GM23338 (cell line): ENCODE measurements at regions not wholly inside any gene's neighbourhood (a gene's known extent, or its start where the extent isn't known, plus 50 kb on each side); places are given as distances from the start of the nearest gene placed in this dataset.

Experiments
- ATAC-seq: fragments of 200-7000 bp; cut with Tn5 transposase; 3 replicates; pipeline ENCODE4 v1.9.1; 2020
- DNase-seq: peaks from one replicate; pipeline ENCODE4 v3.0.0-alpha.2; 2015; ENCODE audit warnings: low spot score
- H2AFZ ChIP-seq: fragments of 200-600 bp; sonication (generic); 2 replicates; pipeline ENCODE4 v1.8.0; 2016; ENCODE audit warnings: antibody characterized with exemption, mild to moderate bottlenecking, moderate library complexity
- H3F3A ChIP-seq: fragments of 200-600 bp; sonication (generic); replicated peaks from 2 replicates; pipeline ENCODE4 v1.8.0; 2017; ENCODE audit warnings: antibody characterized with exemption, mixed run types, low read depth
- H3K27ac ChIP-seq: fragments of 200-600 bp; sonication (generic); 2 replicates; pipeline ENCODE4 v1.6.1; 2016; ENCODE audit warnings: low read depth
- H3K27me3 ChIP-seq: fragments of 200-600 bp; sonication (generic); 2 replicates; pipeline ENCODE4 v1.8.0; 2016; ENCODE audit warnings: mild to moderate bottlenecking, mixed run types, moderate library complexity; ENCODE audit not compliant: insufficient read depth
- H3K36me3 ChIP-seq: fragments of 200-600 bp; sonication (generic); 2 replicates; pipeline ENCODE4 v1.8.0; 2016; ENCODE audit warnings: mild to moderate bottlenecking; ENCODE audit not compliant: insufficient read depth
- H3K4me1 ChIP-seq: fragments of 200-600 bp; sonication (generic); 2 replicates; pipeline ENCODE4 v1.8.0; 2016; ENCODE audit warnings: mild to moderate bottlenecking, moderate library complexity; ENCODE audit not compliant: insufficient read depth
- H3K4me2 ChIP-seq: fragments of 200-600 bp; sonication (generic); 2 replicates; pipeline ENCODE4 v1.7.1; 2017; ENCODE audit warnings: mixed run types
- H3K4me3 ChIP-seq: fragments of 200-600 bp; sonication (generic); 2 replicates; pipeline ENCODE4 v1.6.1; 2016; ENCODE audit warnings: mixed run types
- H3K79me2 ChIP-seq: fragments of 200-600 bp; sonication (generic); replicated peaks from 2 replicates; pipeline ENCODE4 v1.8.0; 2017; ENCODE audit warnings: mild to moderate bottlenecking; ENCODE audit not compliant: insufficient read depth
- H3K9me2 ChIP-seq: fragments of 200-600 bp; sonication (generic); 2 replicates; pipeline ENCODE4 v1.8.0; 2017; ENCODE audit not compliant: insufficient read depth
- H4K20me1 ChIP-seq: fragments of 200-600 bp; sonication (generic); replicated peaks from 2 replicates; pipeline ENCODE4 v1.8.0; 2017; ENCODE audit warnings: mild to moderate bottlenecking; ENCODE audit not compliant: insufficient read depth
- H3K27ac Mint-ChIP-seq: 2 replicates; pipeline ENCODE4 v1.8.0; 2020; ENCODE audit warnings: inconsistent platforms, mild to moderate bottlenecking, moderate library complexity, mixed read lengths
- H3K27me3 Mint-ChIP-seq: 3 replicates; pipeline ENCODE4 v1.8.0; 2022; ENCODE audit warnings: low read depth, mild to moderate bottlenecking, moderate library complexity, mixed read lengths, inconsistent platforms; ENCODE audit not compliant: insufficient read depth, poor library complexity
- H3K36me3 Mint-ChIP-seq: 3 replicates; pipeline ENCODE4 v1.8.0; 2021; ENCODE audit warnings: low read depth, mild to moderate bottlenecking, inconsistent platforms, moderate library complexity, mixed read lengths
- H3K4me1 Mint-ChIP-seq: 3 replicates; pipeline ENCODE4 v1.8.0; 2020; ENCODE audit warnings: mild to moderate bottlenecking, inconsistent platforms, mixed read lengths
- H3K4me3 Mint-ChIP-seq: 3 replicates; pipeline ENCODE4 v1.8.0; 2021; ENCODE audit warnings: moderate library complexity, mild to moderate bottlenecking, inconsistent platforms, mixed read lengths
- H3K9me3 Mint-ChIP-seq: 3 replicates; pipeline ENCODE4 v1.8.0; 2020; ENCODE audit warnings: moderate library complexity, mild to moderate bottlenecking, inconsistent platforms, mixed read lengths
- CREB1 ChIP-seq: fragments of 250-450 bp; sonication (Bioruptor Pico); IDR thresholded peaks from 2 replicates; pipeline ENCODE4 v1.5.0; 2020; ENCODE audit warnings: low read depth, mild to moderate bottlenecking, moderate library complexity
- EZH2 ChIP-seq: fragments of 200-600 bp; sonication (generic); IDR thresholded peaks from one replicate; pipeline ENCODE4 v1.8.0; 2017; ENCODE audit warnings: antibody characterized with exemption, mild to moderate bottlenecking, low read depth; ENCODE audit not compliant: unreplicated experiment
- EZH2phosphoT487 ChIP-seq: fragments of 200-600 bp; sonication (generic); IDR thresholded peaks from one replicate; pipeline ENCODE4 v1.8.1; 2018; ENCODE audit warnings: antibody characterized with exemption; ENCODE audit not compliant: unreplicated experiment
- JUNB ChIP-seq: IDR thresholded peaks from one replicate; pipeline ENCODE4 v1.6.1; 2016; ENCODE audit warnings: antibody characterized with exemption; ENCODE audit not compliant: unreplicated experiment
- NANOG ChIP-seq: IDR thresholded peaks from 2 replicates; pipeline ENCODE4 v1.6.1; 2016; ENCODE audit warnings: antibody characterized with exemption, borderline replicate concordance
- POLR2AphosphoS5 ChIP-seq: IDR thresholded peaks from 2 replicates; pipeline ENCODE4 v1.6.1; 2016; ENCODE audit warnings: antibody characterized with exemption, low read depth
- STAT1 ChIP-seq: IDR thresholded peaks from one replicate; pipeline ENCODE4 v1.6.1; 2016; ENCODE audit warnings: antibody characterized with exemption; ENCODE audit not compliant: unreplicated experiment
- ZNF114 ChIP-seq: fragments of 250-450 bp; sonication (Bioruptor Pico); IDR thresholded peaks from 2 replicates; pipeline ENCODE4 v1.5.0; 2020; ENCODE audit warnings: mild to moderate bottlenecking, moderate library complexity
- ZNF331 ChIP-seq: fragments of 250-450 bp; sonication (Bioruptor Pico); IDR thresholded peaks from 2 replicates; pipeline ENCODE4 v1.5.0; 2020; ENCODE audit warnings: low read depth, mild to moderate bottlenecking, moderate library complexity
- TF ChIP-seq, protein P1 (sequence below): IDR thresholded peaks from one replicate; pipeline ENCODE4 v1.6.1; 2018; ENCODE audit warnings: antibody characterized with exemption; ENCODE audit not compliant: unreplicated experiment
- TF ChIP-seq, protein P2 (sequence below), 2 experiments: fragments of 200-600 bp in 1 of 2; sonication (generic) in 1 of 2; conservative IDR thresholded peaks; 2 replicates each; pipeline versions ENCODE4 v1.5.1 to v1.6.1; 2016 to 2017; ENCODE audit warnings: antibody characterized with exemption in 2 of 2, low read depth in 2 of 2, mild to moderate bottlenecking in 2 of 2, moderate library complexity in 1 of 2
- TF ChIP-seq, protein P3 (sequence below): IDR thresholded peaks from 2 replicates; pipeline ENCODE4 v1.6.1; 2016; ENCODE audit warnings: antibody characterized with exemption

GRCh38 chr9:88757406-88758010 lies 222.5 kb downstream of the NXNL2 start:
- TF ChIP-seq EZH2: no peak
- TF ChIP-seq NANOG: no peak
- TF ChIP-seq, protein P1, sequence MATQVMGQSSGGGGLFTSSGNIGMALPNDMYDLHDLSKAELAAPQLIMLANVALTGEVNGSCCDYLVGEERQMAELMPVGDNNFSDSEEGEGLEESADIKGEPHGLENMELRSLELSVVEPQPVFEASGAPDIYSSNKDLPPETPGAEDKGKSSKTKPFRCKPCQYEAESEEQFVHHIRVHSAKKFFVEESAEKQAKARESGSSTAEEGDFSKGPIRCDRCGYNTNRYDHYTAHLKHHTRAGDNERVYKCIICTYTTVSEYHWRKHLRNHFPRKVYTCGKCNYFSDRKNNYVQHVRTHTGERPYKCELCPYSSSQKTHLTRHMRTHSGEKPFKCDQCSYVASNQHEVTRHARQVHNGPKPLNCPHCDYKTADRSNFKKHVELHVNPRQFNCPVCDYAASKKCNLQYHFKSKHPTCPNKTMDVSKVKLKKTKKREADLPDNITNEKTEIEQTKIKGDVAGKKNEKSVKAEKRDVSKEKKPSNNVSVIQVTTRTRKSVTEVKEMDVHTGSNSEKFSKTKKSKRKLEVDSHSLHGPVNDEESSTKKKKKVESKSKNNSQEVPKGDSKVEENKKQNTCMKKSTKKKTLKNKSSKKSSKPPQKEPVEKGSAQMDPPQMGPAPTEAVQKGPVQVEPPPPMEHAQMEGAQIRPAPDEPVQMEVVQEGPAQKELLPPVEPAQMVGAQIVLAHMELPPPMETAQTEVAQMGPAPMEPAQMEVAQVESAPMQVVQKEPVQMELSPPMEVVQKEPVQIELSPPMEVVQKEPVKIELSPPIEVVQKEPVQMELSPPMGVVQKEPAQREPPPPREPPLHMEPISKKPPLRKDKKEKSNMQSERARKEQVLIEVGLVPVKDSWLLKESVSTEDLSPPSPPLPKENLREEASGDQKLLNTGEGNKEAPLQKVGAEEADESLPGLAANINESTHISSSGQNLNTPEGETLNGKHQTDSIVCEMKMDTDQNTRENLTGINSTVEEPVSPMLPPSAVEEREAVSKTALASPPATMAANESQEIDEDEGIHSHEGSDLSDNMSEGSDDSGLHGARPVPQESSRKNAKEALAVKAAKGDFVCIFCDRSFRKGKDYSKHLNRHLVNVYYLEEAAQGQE: no peak
- TF ChIP-seq EZH2phosphoT487: no peak
- no peak for TF ChIP-seq POLR2AphosphoS5
- TF ChIP-seq JUNB: no peak
- TF ChIP-seq, protein P2, sequence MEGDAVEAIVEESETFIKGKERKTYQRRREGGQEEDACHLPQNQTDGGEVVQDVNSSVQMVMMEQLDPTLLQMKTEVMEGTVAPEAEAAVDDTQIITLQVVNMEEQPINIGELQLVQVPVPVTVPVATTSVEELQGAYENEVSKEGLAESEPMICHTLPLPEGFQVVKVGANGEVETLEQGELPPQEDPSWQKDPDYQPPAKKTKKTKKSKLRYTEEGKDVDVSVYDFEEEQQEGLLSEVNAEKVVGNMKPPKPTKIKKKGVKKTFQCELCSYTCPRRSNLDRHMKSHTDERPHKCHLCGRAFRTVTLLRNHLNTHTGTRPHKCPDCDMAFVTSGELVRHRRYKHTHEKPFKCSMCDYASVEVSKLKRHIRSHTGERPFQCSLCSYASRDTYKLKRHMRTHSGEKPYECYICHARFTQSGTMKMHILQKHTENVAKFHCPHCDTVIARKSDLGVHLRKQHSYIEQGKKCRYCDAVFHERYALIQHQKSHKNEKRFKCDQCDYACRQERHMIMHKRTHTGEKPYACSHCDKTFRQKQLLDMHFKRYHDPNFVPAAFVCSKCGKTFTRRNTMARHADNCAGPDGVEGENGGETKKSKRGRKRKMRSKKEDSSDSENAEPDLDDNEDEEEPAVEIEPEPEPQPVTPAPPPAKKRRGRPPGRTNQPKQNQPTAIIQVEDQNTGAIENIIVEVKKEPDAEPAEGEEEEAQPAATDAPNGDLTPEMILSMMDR (conservative IDR thresholded peaks at IDR 0.05; ENCODE audit: low read depth in 2 of 2): no peak
- H3K27me3 ChIP-seq: no peaks in the 10 kb centered on the region
- no peak overlapping the region for H3K4me2 ChIP-seq
- no peak for ATAC-seq
- no peaks in the 10 kb centered on the region for H3K4me1 Mint-ChIP-seq
- no peaks in the 10 kb centered on the region for H3K4me1 ChIP-seq
- no peaks in the 10 kb centered on the region for H3K9me2 ChIP-seq
- no peaks in the 10 kb centered on the region for H3K36me3 Mint-ChIP-seq
- H3F3A ChIP-seq: no peaks in the 10 kb centered on the region
- no peak overlapping the region for H3K27ac Mint-ChIP-seq
- H4K20me1 ChIP-seq: no peaks in the 10 kb centered on the region
- H3K4me3 ChIP-seq: no peak overlapping the region
- H3K27ac ChIP-seq: no peak overlapping the region
- DNase-seq: no peak
- no peaks in the 10 kb centered on the region for H3K79me2 ChIP-seq
- H3K36me3 ChIP-seq: no peaks in the 10 kb centered on the region
- H3K9me3 Mint-ChIP-seq: no peaks in the 10 kb centered on the region
- H3K4me3 Mint-ChIP-seq: no peak overlapping the region
- H2AFZ ChIP-seq: no peak overlapping the region
- no peaks in the 10 kb centered on the region for H3K27me3 Mint-ChIP-seq

DNA sequence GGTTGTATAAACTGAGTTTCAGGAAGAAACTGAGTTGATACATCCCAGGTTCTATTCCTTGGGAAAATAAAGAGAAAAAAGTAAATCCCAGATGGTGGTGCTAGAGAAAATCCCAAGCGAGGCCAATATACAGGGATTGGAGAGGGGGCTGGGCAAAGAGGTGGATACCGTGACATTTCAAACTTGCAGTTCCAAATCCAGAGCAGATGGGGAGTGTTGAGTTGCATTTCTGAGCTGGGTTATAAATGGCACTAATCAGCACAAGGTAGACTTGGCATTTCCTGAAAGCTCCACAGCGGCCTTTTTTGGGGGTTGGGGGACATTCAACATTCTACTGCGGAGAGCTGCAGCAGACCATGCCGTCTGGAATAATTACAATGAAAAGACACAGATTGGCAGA lies 224.4 kb downstream of the NXNL2 start:
- no peaks in the 10 kb centered on the region for H4K20me1 ChIP-seq
- no peaks in the 10 kb centered on the region for H3K27me3 Mint-ChIP-seq
- no peaks in the 10 kb centered on the region for H3K9me2 ChIP-seq
- H3F3A ChIP-seq: no peaks in the 10 kb centered on the region
- no peaks in the 10 kb centered on the region for H3K36me3 ChIP-seq
- H3K4me1 Mint-ChIP-seq: no peaks in the 10 kb centered on the region
- no peak overlapping the region for H3K4me3 ChIP-seq
- no peaks in the 10 kb centered on the region for H3K36me3 Mint-ChIP-seq
- no peaks in the 10 kb centered on the region for H3K27me3 ChIP-seq
- H3K27ac Mint-ChIP-seq: no peak overlapping the region
- H2AFZ ChIP-seq: peak overlapping the region; percentile 84
- ATAC-seq (no peak), DNase-seq (no peak)
- H3K27ac ChIP-seq: no peak overlapping the region
- TF ChIP-seq, protein P2 (conservative IDR thresholded peaks at IDR 0.05; ENCODE audit: low read depth in 2 of 2): no peak
- TF ChIP-seq STAT1: no peak
- TF ChIP-seq, protein P1: no peak
- TF ChIP-seq, protein P3, sequence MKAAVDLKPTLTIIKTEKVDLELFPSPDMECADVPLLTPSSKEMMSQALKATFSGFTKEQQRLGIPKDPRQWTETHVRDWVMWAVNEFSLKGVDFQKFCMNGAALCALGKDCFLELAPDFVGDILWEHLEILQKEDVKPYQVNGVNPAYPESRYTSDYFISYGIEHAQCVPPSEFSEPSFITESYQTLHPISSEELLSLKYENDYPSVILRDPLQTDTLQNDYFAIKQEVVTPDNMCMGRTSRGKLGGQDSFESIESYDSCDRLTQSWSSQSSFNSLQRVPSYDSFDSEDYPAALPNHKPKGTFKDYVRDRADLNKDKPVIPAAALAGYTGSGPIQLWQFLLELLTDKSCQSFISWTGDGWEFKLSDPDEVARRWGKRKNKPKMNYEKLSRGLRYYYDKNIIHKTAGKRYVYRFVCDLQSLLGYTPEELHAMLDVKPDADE: no peak
- TF ChIP-seq POLR2AphosphoS5: no peak
- TF ChIP-seq ZNF114 (CRISPR knock-in tag): no peak
- no peak for TF ChIP-seq CREB1
- no peak for TF ChIP-seq JUNB
- no peak for TF ChIP-seq ZNF331 (CRISPR knock-in tag)
- no peak for TF ChIP-seq EZH2
- no peak overlapping the region for H3K4me2 ChIP-seq
- no peak overlapping the region for H3K4me3 Mint-ChIP-seq
- H3K4me1 ChIP-seq: no peaks in the 10 kb centered on the region
- H3K79me2 ChIP-seq: no peaks in the 10 kb centered on the region
- H3K9me3 Mint-ChIP-seq: no peaks in the 10 kb centered on the region
